HCT116 (cell line): ENCODE measurements at regions not wholly inside any gene's neighbourhood (a gene's known extent, or its start where the extent isn't known, plus 50 kb on each side); places are given as distances from the start of the nearest gene placed in this dataset.

Experiments used
- ATAC-seq: fragments of 200-7000 bp; cut with Tn5 transposase; 2 replicates; pipeline ENCODE4 v1.9.1; 2020; ENCODE audit warnings: mild to moderate bottlenecking, moderate library complexity
- BruUV-seq: library from RNA; stranded (reverse); fragments of 400-500 nt; replicated peaks from 2 replicates; lab custom pipeline; 2021; lab: Mats Ljungman, UMichigan
- CTCF ChIA-PET: fragments of 300-600 bp; sonication (Branson Sonifier 250); formaldehyde crosslinking; loops from one replicate; lab custom pipeline; 2021; ENCODE audit warnings: antibody characterized with exemption; lab: Charles Lee
- POLR2A ChIA-PET: fragments of 300-600, 350-600 bp; sonication (Branson Sonifier 250); formaldehyde crosslinking; loops from one replicate; lab custom pipeline; 2021; ENCODE audit warnings: antibody characterized with exemption; lab: Charles Lee
- RAD21 ChIA-PET, 2 experiments: fragments of 300-600 bp; sonication (Branson Sonifier 250); formaldehyde crosslinking; loops; one replicate each; lab custom pipeline; 2023; ENCODE audit warnings: low total read pairs in 2 of 2; ENCODE audit not compliant: uncharacterized antibody in 2 of 2, unreplicated experiment in 2 of 2, low non-redundant PET in 1 of 2; lab: Charles Lee
- DNase-seq: peaks from one replicate; pipeline ENCODE4 v3.0.0-alpha.2; 2010; ENCODE audit warnings: low read depth, low spot score
- H2AFZ ChIP-seq: fragments of 200-600 bp; shearing (Covaris generic), sonication (generic); 2 replicates; pipeline ENCODE4 v1.6.1; 2017; ENCODE audit warnings: low read depth, mixed run types, mixed read lengths, antibody characterized with exemption, low read length; ENCODE audit not compliant: poor library complexity, severe bottlenecking
- H3K27ac ChIP-seq: 2 replicates; pipeline ENCODE4 v1.5.1; 2012; ENCODE audit warnings: low read depth, low read length
- H3K27me3 ChIP-seq: fragments of 200-600 bp; sonication (generic); 2 replicates; pipeline ENCODE4 v1.6.1; 2016; ENCODE audit warnings: mixed run types, low read length, mixed read lengths; ENCODE audit not compliant: insufficient read depth
- H3K36me3 ChIP-seq, 2 experiments: fragments of 200-500 bp in 1 of 2; fragments of 200-600 bp in 1 of 2; sonication (Bioruptor generic) in 1 of 2; sonication (generic) in 1 of 2; 2 replicates each; pipeline versions ENCODE4 v1.5.1 to v1.6.1; 2014 to 2016; ENCODE audit warnings: low read length in 2 of 2, inconsistent platforms in 1 of 2, mixed read lengths in 1 of 2, mixed run types in 1 of 2; ENCODE audit not compliant: insufficient read depth in 2 of 2, control insufficient read depth in 1 of 2
- H3K4me1 ChIP-seq, 2 experiments: fragments of 200-600 bp in 1 of 2; sonication (generic) in 1 of 2; 2 replicates each; pipeline versions ENCODE4 v1.5.1 to v1.6.1; 2012 to 2017; ENCODE audit warnings: low read length in 2 of 2, inconsistent platforms in 1 of 2, mild to moderate bottlenecking in 1 of 2, mixed read lengths in 1 of 2, mixed run types in 1 of 2, moderate library complexity in 1 of 2; ENCODE audit not compliant: insufficient read depth in 2 of 2, control insufficient read depth in 1 of 2
- H3K4me2 ChIP-seq: fragments of 200-600 bp; sonication (generic); 2 replicates; pipeline ENCODE4 v1.6.1; 2017; ENCODE audit warnings: mixed run types, low read length, mixed read lengths
- H3K4me3 ChIP-seq, 2 experiments: fragments of 200-600 bp in 1 of 2; sonication (generic) in 1 of 2; replicated peaks in 1 of 2; 2 replicates each; pipeline ENCODE4 v1.5.1; 2011 to 2016; ENCODE audit warnings: low read length in 2 of 2, control low read depth in 1 of 2, low read depth in 1 of 2, mild to moderate bottlenecking in 1 of 2, mixed read lengths in 1 of 2, mixed run types in 1 of 2
- H3K79me2 ChIP-seq: fragments of 200-600 bp; sonication (generic); 2 replicates; pipeline ENCODE4 v1.6.1; 2017; ENCODE audit warnings: mild to moderate bottlenecking, mixed run types, low read length, moderate library complexity, mixed read lengths; ENCODE audit not compliant: insufficient read depth
- H3K9ac ChIP-seq: fragments of 200-600 bp; sonication (generic); 2 replicates; pipeline ENCODE4 v1.6.1; 2016; ENCODE audit warnings: low read length, mixed read lengths
- H3K9me2 ChIP-seq: fragments of 200-600 bp; sonication (generic), shearing (Covaris generic); 2 replicates; pipeline ENCODE4 v1.6.1; 2017; ENCODE audit warnings: mixed run types, mild to moderate bottlenecking, moderate library complexity; ENCODE audit not compliant: insufficient read depth
- H3K9me3 ChIP-seq, 2 experiments: fragments of 200-500 bp in 1 of 2; fragments of 200-600 bp in 1 of 2; sonication (Bioruptor generic) in 1 of 2; sonication (generic) in 1 of 2; 2 replicates each; pipeline ENCODE4 v1.6.1; 2014 to 2017; ENCODE audit warnings: low read length in 2 of 2, mixed read lengths in 2 of 2, inconsistent platforms in 1 of 2, low read depth in 1 of 2, mild to moderate bottlenecking in 1 of 2, mixed run types in 1 of 2, moderate library complexity in 1 of 2; ENCODE audit not compliant: control insufficient read depth in 1 of 2, insufficient read depth in 1 of 2
- H4K20me1 ChIP-seq: fragments of 200-600 bp; sonication (generic), shearing (Covaris generic); 2 replicates; pipeline ENCODE4 v1.6.1; 2017; ENCODE audit warnings: mixed run types, mild to moderate bottlenecking, moderate library complexity; ENCODE audit not compliant: insufficient read depth
- CBX3 ChIP-seq: IDR thresholded peaks from 2 replicates; pipeline ENCODE4 v1.6.1; 2012; ENCODE audit warnings: low read depth
- CEBPB ChIP-seq: IDR thresholded peaks from 2 replicates; pipeline ENCODE4 v1.6.1; 2012; ENCODE audit warnings: low read depth
- EGR1 ChIP-seq: IDR thresholded peaks from 2 replicates; pipeline ENCODE4 v1.6.1; 2012; ENCODE audit warnings: low read depth
- ELF1 ChIP-seq: IDR thresholded peaks from 2 replicates; pipeline ENCODE4 v1.6.1; 2012; ENCODE audit warnings: low read depth, borderline replicate concordance
- EZH2 ChIP-seq: fragments of 200-600 bp; sonication (generic); IDR thresholded peaks from 2 replicates; pipeline ENCODE4 v1.6.1; 2017; ENCODE audit warnings: antibody characterized with exemption, mixed run types
- EZH2phosphoT487 ChIP-seq: fragments of 200-600 bp; IDR thresholded peaks from 2 replicates; pipeline ENCODE4 v1.6.1; 2018; ENCODE audit warnings: antibody characterized with exemption, borderline replicate concordance
- FOSL1 ChIP-seq: IDR thresholded peaks from 2 replicates; pipeline ENCODE4 v1.6.1; 2012; ENCODE audit warnings: low read depth
- JUND ChIP-seq: IDR thresholded peaks from 2 replicates; pipeline ENCODE4 v1.6.1; 2012
- MAX ChIP-seq: IDR thresholded peaks from 2 replicates; pipeline ENCODE4 v1.6.1; 2012
- POLR2AphosphoS5 ChIP-seq: IDR thresholded peaks from 2 replicates; pipeline ENCODE4 v1.6.1; 2011; ENCODE audit warnings: mild to moderate bottlenecking, low read depth, low read length, moderate library complexity
- RAD21 ChIP-seq: IDR thresholded peaks from 2 replicates; pipeline ENCODE4 v1.6.1; 2012; ENCODE audit warnings: low read depth, mild to moderate bottlenecking
- REST ChIP-seq: IDR thresholded peaks from 2 replicates; pipeline ENCODE4 v1.6.1; 2012; ENCODE audit warnings: low read depth
- SIN3A ChIP-seq: IDR thresholded peaks from 2 replicates; pipeline ENCODE4 v1.6.1; 2012; ENCODE audit warnings: low read depth
- SP1 ChIP-seq: IDR thresholded peaks from 2 replicates; pipeline ENCODE4 v1.6.1; 2012; ENCODE audit warnings: low read depth
- YY1 ChIP-seq: IDR thresholded peaks from 2 replicates; pipeline ENCODE4 v1.6.1; 2011; ENCODE audit warnings: low read length, low read depth, moderate library complexity, mild to moderate bottlenecking; ENCODE audit not compliant: insufficient replicate concordance; ENCODE audit errors: extremely low read depth
- ZFX ChIP-seq: fragments of 450-650 bp; IDR thresholded peaks from 2 replicates; pipeline ENCODE4 v1.6.1; 2017
- ZNF274 ChIP-seq: fragments of 200-500 bp; sonication (Bioruptor generic); IDR thresholded peaks from 2 replicates; pipeline ENCODE4 v1.6.1; 2014; ENCODE audit warnings: mild to moderate bottlenecking, low read depth, low read length, inconsistent platforms
- intact Hi-C: fragments of 100-400 bp; cut with micrococcal nuclease; formaldehyde crosslinking; loops from 2 replicates; pipeline ENCODE4 v1.10.0; 2022
- TF ChIP-seq, protein P1 (sequence below): IDR thresholded peaks from 2 replicates; pipeline ENCODE4 v1.6.1; 2011; ENCODE audit warnings: mild to moderate bottlenecking, low read length, moderate library complexity; ENCODE audit not compliant: insufficient replicate concordance; ENCODE audit errors: extremely low read depth
- TF ChIP-seq, protein P2 (sequence below), 3 experiments: fragments of 200-600 bp in 1 of 3; sonication (generic) in 1 of 3; IDR thresholded peaks in 2 of 3; conservative IDR thresholded peaks in 1 of 3; 2 replicates each; pipeline ENCODE4 v1.5.1; 2012 to 2017; ENCODE audit warnings: low read depth in 2 of 3, low read length in 2 of 3, antibody characterized with exemption in 1 of 3, borderline replicate concordance in 1 of 3, control low read depth in 1 of 3, mild to moderate bottlenecking in 1 of 3, mixed read lengths in 1 of 3, mixed run types in 1 of 3, moderate library complexity in 1 of 3; ENCODE audit not compliant: insufficient read depth in 1 of 3

- TF ChIP-seq MAX: no peak
- TF ChIP-seq EZH2: no peak
- TF ChIP-seq, protein P1, sequence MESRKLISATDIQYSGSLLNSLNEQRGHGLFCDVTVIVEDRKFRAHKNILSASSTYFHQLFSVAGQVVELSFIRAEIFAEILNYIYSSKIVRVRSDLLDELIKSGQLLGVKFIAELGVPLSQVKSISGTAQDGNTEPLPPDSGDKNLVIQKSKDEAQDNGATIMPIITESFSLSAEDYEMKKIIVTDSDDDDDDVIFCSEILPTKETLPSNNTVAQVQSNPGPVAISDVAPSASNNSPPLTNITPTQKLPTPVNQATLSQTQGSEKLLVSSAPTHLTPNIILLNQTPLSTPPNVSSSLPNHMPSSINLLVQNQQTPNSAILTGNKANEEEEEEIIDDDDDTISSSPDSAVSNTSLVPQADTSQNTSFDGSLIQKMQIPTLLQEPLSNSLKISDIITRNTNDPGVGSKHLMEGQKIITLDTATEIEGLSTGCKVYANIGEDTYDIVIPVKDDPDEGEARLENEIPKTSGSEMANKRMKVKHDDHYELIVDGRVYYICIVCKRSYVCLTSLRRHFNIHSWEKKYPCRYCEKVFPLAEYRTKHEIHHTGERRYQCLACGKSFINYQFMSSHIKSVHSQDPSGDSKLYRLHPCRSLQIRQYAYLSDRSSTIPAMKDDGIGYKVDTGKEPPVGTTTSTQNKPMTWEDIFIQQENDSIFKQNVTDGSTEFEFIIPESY: no peak
- no peak for TF ChIP-seq ELF1
- TF ChIP-seq ZFX: no peak
- no peak for TF ChIP-seq SP1
- TF ChIP-seq, all 23 proteins: peak for 0
Observed at GRCh38 chr9:13957089-13957488, 356.9 kb downstream of the NFIB start (continued).

- intact Hi-C loops: no loop called here
- no peak for ATAC-seq
- TF ChIP-seq REST (no peak), JUND (no peak), FOSL1 (no peak), RAD21 (no peak), POLR2AphosphoS5 (no peak), MAX (no peak), ZFX (no peak), CEBPB (no peak), SIN3A (no peak), EGR1 (no peak), YY1 (no peak), EZH2 (no peak), ZNF274 (no peak), EZH2phosphoT487 (no peak), CBX3 (no peak)
- TF ChIP-seq, protein P2, sequence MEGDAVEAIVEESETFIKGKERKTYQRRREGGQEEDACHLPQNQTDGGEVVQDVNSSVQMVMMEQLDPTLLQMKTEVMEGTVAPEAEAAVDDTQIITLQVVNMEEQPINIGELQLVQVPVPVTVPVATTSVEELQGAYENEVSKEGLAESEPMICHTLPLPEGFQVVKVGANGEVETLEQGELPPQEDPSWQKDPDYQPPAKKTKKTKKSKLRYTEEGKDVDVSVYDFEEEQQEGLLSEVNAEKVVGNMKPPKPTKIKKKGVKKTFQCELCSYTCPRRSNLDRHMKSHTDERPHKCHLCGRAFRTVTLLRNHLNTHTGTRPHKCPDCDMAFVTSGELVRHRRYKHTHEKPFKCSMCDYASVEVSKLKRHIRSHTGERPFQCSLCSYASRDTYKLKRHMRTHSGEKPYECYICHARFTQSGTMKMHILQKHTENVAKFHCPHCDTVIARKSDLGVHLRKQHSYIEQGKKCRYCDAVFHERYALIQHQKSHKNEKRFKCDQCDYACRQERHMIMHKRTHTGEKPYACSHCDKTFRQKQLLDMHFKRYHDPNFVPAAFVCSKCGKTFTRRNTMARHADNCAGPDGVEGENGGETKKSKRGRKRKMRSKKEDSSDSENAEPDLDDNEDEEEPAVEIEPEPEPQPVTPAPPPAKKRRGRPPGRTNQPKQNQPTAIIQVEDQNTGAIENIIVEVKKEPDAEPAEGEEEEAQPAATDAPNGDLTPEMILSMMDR (IDR thresholded peaks at IDR 0.05 in 2 of 3, conservative IDR thresholded peaks at IDR 0.05 in 1 of 3; ENCODE audit: borderline replicate concordance in 1 of 3, insufficient read depth in 1 of 3, low read depth in 2 of 3, low read length in 2 of 3): no peak
Observed at GRCh38 chr9:13956107-13956506, 357.8 kb downstream of the NFIB start.

More at GRCh38 chr9:13956107-13956506, 357.8 kb downstream of the NFIB start:
- CTCF ChIA-PET: no interaction called here
- BruUV-seq: no TSS peak
- H3K27me3 ChIP-seq: 0 out of 2 replicates have a peak, but pooled peaks cover 5% of the 10 kb centered on the region
- POLR2A ChIA-PET: no interaction called here
- no peaks in the 10 kb centered on the region for H3K9me2 ChIP-seq
- no peaks in the 10 kb centered on the region for H4K20me1 ChIP-seq
- H3K27ac ChIP-seq: no peak overlapping the region
- H3K4me1 ChIP-seq: no peaks in the 10 kb centered on the region
- no peak overlapping the region for H3K9ac ChIP-seq
- RAD21 ChIA-PET: no interaction called here
- no peak overlapping the region for H2AFZ ChIP-seq
- H3K79me2 ChIP-seq: no peaks in the 10 kb centered on the region
- H3K4me3 ChIP-seq: no peak overlapping the region
- no peaks in the 10 kb centered on the region for H3K36me3 ChIP-seq
- H3K9me3 ChIP-seq: no peaks in the 10 kb centered on the region; a peak in 1 of 4 replicates
- no peak for DNase-seq
- no peak overlapping the region for H3K4me2 ChIP-seq
